GM21786 (cell line): ENCODE measurements at regions not wholly inside any gene's neighbourhood (a gene's known extent, or its start where the extent isn't known, plus 50 kb on each side); places are given as distances from the start of the nearest gene placed in this dataset.
"Not testable (repeated sequence)": the region's sequence is repeated elsewhere in the genome, so short reads cannot be mapped to it uniquely, and the experiment has no call there.

Source experiments
- ATAC-seq: cut with Tn5 transposase; IDR thresholded peaks from one replicate; pipeline ENCODE4 v1.9.1; 2021; ENCODE audit not compliant: unreplicated experiment

GRCh38 chr16:88263681-88264287 is 119.0 kb upstream of the ZNF469 start:
- ATAC-seq: not testable (repeated sequence)

DNA sequence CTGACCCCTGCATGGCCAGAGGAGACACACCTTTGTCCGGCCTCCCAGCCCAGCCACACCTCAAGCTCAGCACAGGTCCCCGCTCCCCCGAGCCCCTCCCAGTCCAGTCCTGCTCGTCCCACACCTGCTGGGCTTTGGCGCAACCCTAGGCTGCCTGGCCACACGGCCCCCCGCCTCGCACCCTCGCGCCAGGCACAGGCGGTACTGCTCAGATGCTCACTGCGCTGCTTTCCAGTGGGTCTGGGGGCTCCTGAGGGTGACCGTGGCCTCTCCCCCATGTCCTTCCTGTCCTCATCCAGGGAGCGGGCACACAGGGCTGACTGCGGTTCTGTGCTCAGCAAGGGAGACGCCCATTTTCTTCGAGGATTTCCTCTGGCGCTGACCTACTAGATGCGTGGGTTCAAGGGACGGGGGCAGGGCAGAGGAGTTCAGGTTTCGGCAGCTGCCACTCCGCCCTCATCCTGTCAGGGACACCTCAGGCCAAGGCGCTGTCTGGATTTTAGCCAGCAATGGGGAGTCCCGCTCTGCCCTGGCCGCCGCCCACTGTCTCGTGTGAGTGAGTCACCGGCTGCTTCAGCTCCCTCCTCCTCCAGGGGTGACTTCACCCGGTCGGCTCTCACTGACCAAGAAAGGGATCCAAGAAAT is 118.0 kb upstream of the ZNF469 start:
- ATAC-seq: peak; percentile 70

GRCh38 chr16:88265286-88265938 is 117.3 kb upstream of the ZNF469 start:
- ATAC-seq: peak; percentile 23

GRCh38 chr16:88266036-88266435 is 116.7 kb upstream of the ZNF469 start:
- ATAC-seq: not testable (repeated sequence)

DNA sequence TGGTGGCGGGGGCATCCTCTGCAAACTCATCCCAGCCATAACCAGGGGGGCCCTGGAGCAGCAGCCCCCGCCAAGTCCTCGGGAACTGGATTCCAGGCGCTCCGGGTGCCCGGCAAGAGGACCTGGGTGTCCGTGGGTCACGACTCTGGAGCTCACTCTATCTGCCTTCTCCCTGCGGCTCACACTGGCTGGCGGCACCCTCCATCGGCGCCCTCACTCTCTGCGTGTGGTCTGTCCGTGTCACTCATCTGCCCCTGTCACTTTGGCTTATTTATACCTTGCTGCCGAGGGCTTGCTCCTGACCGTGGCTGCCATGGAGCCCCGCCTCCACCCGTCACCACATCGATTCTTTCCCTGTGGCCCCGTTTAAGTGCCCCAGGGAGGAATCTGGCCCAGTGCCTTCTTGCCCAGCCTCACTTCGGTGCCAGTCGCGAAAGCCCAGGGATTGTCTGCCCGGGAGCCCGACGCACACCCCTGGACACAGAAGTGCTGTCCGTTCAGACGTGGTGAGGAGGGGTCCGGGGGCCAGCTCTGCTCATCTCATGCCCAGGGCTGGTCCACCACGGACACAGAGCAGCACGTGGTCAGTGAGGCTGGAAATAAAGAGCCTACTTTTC is 115.7 kb upstream of the ZNF469 start:
- not testable (repeated sequence) for ATAC-seq

DNA sequence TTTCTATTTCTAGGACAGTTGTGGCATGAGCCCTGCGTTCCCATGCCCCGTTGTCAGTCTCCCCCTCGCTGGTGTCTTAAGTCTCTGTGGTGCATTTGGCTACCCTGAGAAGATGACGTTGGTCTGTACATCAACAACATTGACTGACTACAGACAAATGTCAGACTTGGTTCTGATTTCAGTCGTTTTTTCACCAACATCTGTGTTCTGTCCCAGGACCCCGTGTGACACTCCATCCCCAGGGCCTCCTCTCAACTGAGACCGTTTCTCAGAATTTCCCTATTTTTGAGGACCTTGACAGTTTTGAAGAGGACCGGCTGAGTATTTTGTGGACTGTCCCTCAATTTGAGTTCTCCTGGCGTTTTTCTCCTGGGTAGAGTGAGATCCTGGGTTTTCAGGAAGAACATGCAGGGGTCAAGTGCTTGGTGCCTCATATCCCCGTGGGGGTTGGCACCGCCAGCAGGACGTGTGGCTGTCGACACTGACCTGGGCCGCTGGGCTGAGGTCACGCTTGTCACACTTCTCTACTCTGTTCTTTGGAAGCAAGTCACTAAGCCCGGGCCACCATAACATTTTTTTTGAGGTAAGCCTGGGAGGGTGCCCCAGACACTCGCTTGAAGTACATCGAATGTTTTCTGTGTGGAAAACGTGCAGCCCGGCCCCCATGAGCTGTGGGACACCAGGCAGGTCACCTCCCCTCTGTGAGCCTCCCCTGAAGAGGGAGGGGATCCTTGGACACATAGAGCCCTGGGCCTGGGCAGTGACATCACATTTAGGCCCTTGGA is 114.4 kb upstream of the ZNF469 start:
- ATAC-seq: not testable (repeated sequence)

- ATAC-seq: not testable (repeated sequence)
Observed at GRCh38 chr16:88270171-88270790, 112.5 kb upstream of the ZNF469 start.

DNA sequence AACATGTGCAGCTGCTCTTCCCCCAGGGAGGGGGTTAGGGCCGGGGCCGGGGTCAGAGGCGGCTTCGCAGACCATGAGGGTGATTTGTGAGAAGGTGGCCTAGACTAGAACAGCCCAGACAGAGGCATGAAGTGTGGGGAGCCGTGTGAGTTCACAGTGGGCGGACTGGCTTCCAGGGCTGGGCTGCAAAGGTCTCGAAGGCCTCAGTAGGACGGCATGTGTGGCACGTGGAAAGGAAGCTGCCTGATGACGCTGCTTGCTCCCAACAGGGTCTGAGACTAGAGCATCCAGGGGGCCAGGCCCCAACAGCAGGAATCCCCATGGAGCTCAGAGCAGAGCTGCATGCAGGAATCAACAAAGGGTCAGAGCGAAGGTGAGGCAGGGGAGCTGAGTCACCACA is 111.5 kb upstream of the ZNF469 start:
- ATAC-seq: not testable (repeated sequence)

DNA sequence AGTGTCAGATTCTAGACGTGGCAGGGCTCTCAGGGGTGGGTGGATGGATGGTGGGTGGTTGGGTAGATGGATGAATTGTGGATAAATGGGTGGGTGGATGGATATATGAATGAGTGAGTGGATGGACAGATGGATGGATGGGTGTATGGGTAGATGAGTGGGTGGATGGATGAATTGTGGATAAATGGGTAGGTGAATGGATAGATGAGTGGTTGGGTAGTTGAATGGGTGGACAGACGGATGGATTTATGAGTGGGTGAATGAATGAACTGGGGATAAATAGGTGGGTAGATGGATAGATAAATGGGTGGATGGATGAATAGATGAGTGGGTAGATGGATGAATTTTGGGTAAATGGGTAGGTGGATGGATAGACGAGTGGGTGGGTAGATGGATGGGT is 111.0 kb upstream of the ZNF469 start:
- not testable (repeated sequence) for ATAC-seq

- not testable (repeated sequence) for ATAC-seq
Observed at GRCh38 chr16:88272437-88272836, 110.3 kb upstream of the ZNF469 start.

GRCh38 chr16:88274126-88274750 is 108.5 kb upstream of the ZNF469 start:
- ATAC-seq: not testable (repeated sequence)

- ATAC-seq: no peak
Observed at GRCh38 chr16:88274847-88275246, 107.9 kb upstream of the ZNF469 start.

- ATAC-seq: not testable (repeated sequence)
Observed at GRCh38 chr16:88275336-88276122, 107.2 kb upstream of the ZNF469 start.

- not testable (repeated sequence) for ATAC-seq
Observed at GRCh38 chr16:88276123-88276588, 106.6 kb upstream of the ZNF469 start.

- no peak for ATAC-seq
Observed at GRCh38 chr16:88276591-88276990, 106.2 kb upstream of the ZNF469 start.

- no peak for ATAC-seq
Observed at GRCh38 chr16:88279998-88280397, 102.8 kb upstream of the ZNF469 start.

GRCh38 chr16:88281858-88282563 is 100.7 kb upstream of the ZNF469 start:
- ATAC-seq: no peak

GRCh38 chr16:88282564-88283395 is 100.0 kb upstream of the ZNF469 start:
- ATAC-seq: no peak
